HEK293 (cell line): ENCODE measurements at regions not wholly inside any gene's neighbourhood (a gene's known extent, or its start where the extent isn't known, plus 50 kb on each side); places are given as distances from the start of the nearest gene placed in this dataset.

Source experiments
- CTCF ChIA-PET: fragments of 350-600 bp; formaldehyde crosslinking; extraction: SDS; loops from one replicate; lab custom pipeline; 2021; ENCODE audit warnings: antibody characterized with exemption; lab: Yijun Ruan, JAX
- POLR2A ChIA-PET: fragments of 300-600 bp; formaldehyde crosslinking; extraction: SDS; loops from one replicate; lab custom pipeline; 2020; ENCODE audit warnings: antibody characterized with exemption, inconsistent platforms; lab: Yijun Ruan, JAX
- H3K27ac ChIP-seq: fragments of 200-500 bp; sonication (Bioruptor generic); 2 replicates; pipeline ENCODE4 v1.5.1; 2014; ENCODE audit warnings: low read depth, low read length, control low read depth, inconsistent platforms; ENCODE audit errors: extremely low read depth
- H3K36me3 ChIP-seq, 2 experiments: fragments of 200-500 bp in 1 of 2; sonication (Bioruptor generic) in 1 of 2; 1 replicate in 1 of 2; 2 replicates in 1 of 2; pipeline ENCODE4 v1.5.1; 2014 to 2017; ENCODE audit warnings: inconsistent platforms in 2 of 2, low read length in 2 of 2; ENCODE audit not compliant: control insufficient read depth in 2 of 2, insufficient read depth in 1 of 2
- H3K4me1 ChIP-seq: fragments of 200-500 bp; sonication (Bioruptor generic); 2 replicates; pipeline ENCODE4 v1.5.1; 2014; ENCODE audit warnings: mild to moderate bottlenecking, low read length, inconsistent platforms; ENCODE audit not compliant: control insufficient read depth, insufficient read depth
- H3K4me3 ChIP-seq: 2 replicates; pipeline ENCODE4 v1.5.1; 2011; ENCODE audit warnings: low read depth, mild to moderate bottlenecking, control low read depth, low read length, moderate library complexity
- H3K9me3 ChIP-seq: fragments of 200-500 bp; sonication (Bioruptor generic); 2 replicates; pipeline ENCODE4 v1.5.1; 2014; ENCODE audit warnings: low read depth, low read length, inconsistent platforms; ENCODE audit not compliant: control insufficient read depth, insufficient read depth
- GLIS1 ChIP-seq: fragments of 450-650 bp; formaldehyde crosslinking; IDR thresholded peaks from 2 replicates; pipeline ENCODE4 v1.5.1; 2016; ENCODE audit warnings: missing biosample characterization, missing genetic modification characterization
- GLIS2 ChIP-seq: fragments of 450-650 bp; formaldehyde crosslinking; IDR thresholded peaks from 2 replicates; pipeline ENCODE4 v1.5.1; 2016; ENCODE audit warnings: missing biosample characterization, missing genetic modification characterization
- HOXA7 ChIP-seq: sonication (generic); formaldehyde crosslinking; IDR thresholded peaks from 2 replicates; pipeline ENCODE4 v1.8.1; 2022; ENCODE audit warnings: missing genetic modification reagents, borderline replicate concordance
- OSR2 ChIP-seq: fragments of 450-650 bp; formaldehyde crosslinking; IDR thresholded peaks from 2 replicates; pipeline ENCODE4 v1.5.1; 2016; ENCODE audit warnings: missing biosample characterization, missing genetic modification characterization
- SP2 ChIP-seq: fragments of 450-650 bp; formaldehyde crosslinking; IDR thresholded peaks from 2 replicates; pipeline ENCODE4 v1.5.1; 2016; ENCODE audit warnings: missing biosample characterization, missing genetic modification characterization
- SP7 ChIP-seq: fragments of 450-650 bp; formaldehyde crosslinking; IDR thresholded peaks from 2 replicates; pipeline ENCODE4 v1.5.1; 2016; ENCODE audit warnings: missing biosample characterization, missing genetic modification characterization
- TCF7L2 ChIP-seq: IDR thresholded peaks from 2 replicates; pipeline ENCODE4 v1.6.1; 2011; ENCODE audit warnings: low read depth, mild to moderate bottlenecking, inconsistent platforms, low read length, moderate library complexity, borderline replicate concordance
- WT1 ChIP-seq: fragments of 450-650 bp; formaldehyde crosslinking; IDR thresholded peaks from 2 replicates; pipeline ENCODE4 v1.5.1; 2016; ENCODE audit warnings: missing biosample characterization, missing genetic modification characterization
- ZBTB17 ChIP-seq: fragments of 450-650 bp; formaldehyde crosslinking; IDR thresholded peaks from 2 replicates; pipeline ENCODE4 v1.5.1; 2016; ENCODE audit warnings: missing biosample characterization, missing genetic modification characterization
- ZBTB8A ChIP-seq: fragments of 450-650 bp; formaldehyde crosslinking; IDR thresholded peaks from 2 replicates; pipeline ENCODE4 v1.5.1; 2016; ENCODE audit warnings: missing biosample characterization, missing genetic modification characterization
- ZNF16 ChIP-seq: fragments of 450-650 bp; formaldehyde crosslinking; IDR thresholded peaks from 2 replicates; pipeline ENCODE4 v1.5.1; 2016; ENCODE audit warnings: low read depth, missing biosample characterization, missing genetic modification characterization
- ZNF202 ChIP-seq: fragments of 450-650 bp; formaldehyde crosslinking; IDR thresholded peaks from 2 replicates; pipeline ENCODE4 v1.5.1; 2016; ENCODE audit warnings: missing biosample characterization, missing genetic modification characterization, borderline replicate concordance
- ZNF248 ChIP-seq: fragments of 450-650 bp; formaldehyde crosslinking; IDR thresholded peaks from 2 replicates; pipeline ENCODE4 v1.5.1; 2017; ENCODE audit warnings: missing biosample characterization, missing genetic modification characterization
- ZNF37A ChIP-seq: fragments of 450-650 bp; IDR thresholded peaks from 2 replicates; pipeline ENCODE4 v1.5.1; 2018; ENCODE audit warnings: missing biosample characterization, missing genetic modification characterization
- ZNF510 ChIP-seq: fragments of 450-650 bp; formaldehyde crosslinking; IDR thresholded peaks from 2 replicates; pipeline ENCODE4 v1.5.1; 2018; ENCODE audit warnings: mild to moderate bottlenecking, missing genetic modification characterization, missing biosample characterization; ENCODE audit not compliant: insufficient replicate concordance
- ZNF548 ChIP-seq: fragments of 450-650 bp; formaldehyde crosslinking; IDR thresholded peaks from 2 replicates; pipeline ENCODE4 v1.5.1; 2016; ENCODE audit warnings: missing biosample characterization, missing genetic modification characterization
- ZNF639 ChIP-seq: fragments of 450-650 bp; formaldehyde crosslinking; IDR thresholded peaks from 2 replicates; pipeline ENCODE4 v1.5.1; 2016; ENCODE audit warnings: missing biosample characterization, missing genetic modification characterization
- ZNF76 ChIP-seq: fragments of 450-650 bp; formaldehyde crosslinking; IDR thresholded peaks from 2 replicates; pipeline ENCODE4; 2016; ENCODE audit warnings: low read depth, missing biosample characterization, missing genetic modification characterization, borderline replicate concordance
- TF ChIP-seq, protein P1 (sequence below): fragments of 450-650 bp; formaldehyde crosslinking; IDR thresholded peaks from 2 replicates; pipeline ENCODE4 v1.5.1; 2016; ENCODE audit warnings: missing biosample characterization, missing genetic modification characterization
- TF ChIP-seq, protein P2 (sequence below): fragments of 450-650 bp; formaldehyde crosslinking; IDR thresholded peaks from 2 replicates; pipeline ENCODE4 v1.5.1; 2016; ENCODE audit warnings: missing biosample characterization, missing genetic modification characterization
- TF ChIP-seq, protein P3 (sequence below): fragments of 450-650 bp; formaldehyde crosslinking; optimal IDR thresholded peaks from 2 replicates; pipeline ENCODE3; 2016; ENCODE audit warnings: missing biosample characterization, mild to moderate bottlenecking, missing genetic modification characterization
- TF ChIP-seq, protein P4 (sequence below): fragments of 450-650 bp; formaldehyde crosslinking; IDR thresholded peaks from 2 replicates; pipeline ENCODE4 v1.5.1; 2016; ENCODE audit warnings: missing biosample characterization, missing genetic modification characterization, low read depth

DNA sequence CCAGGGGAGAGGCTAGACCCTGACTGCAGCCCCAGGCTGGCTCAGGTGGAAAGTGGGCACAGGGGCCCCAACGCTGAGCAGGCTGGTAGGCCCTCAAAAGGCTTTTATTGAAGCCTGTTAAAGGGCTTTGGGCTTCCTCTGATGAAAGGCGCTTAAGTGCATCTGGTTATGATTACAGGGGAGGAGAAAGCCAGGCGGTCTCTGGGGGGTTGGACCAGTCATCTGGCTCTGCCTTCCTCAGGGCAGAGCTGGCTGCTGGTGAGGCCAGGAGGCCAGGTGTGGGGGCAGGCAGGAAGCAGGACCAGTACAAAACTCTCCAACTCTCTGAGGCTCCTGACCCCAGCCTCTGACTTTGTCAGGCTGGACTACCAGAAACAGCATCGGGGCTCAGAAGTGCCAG lies 68.8 kb upstream of the BCOR start:
- TF ChIP-seq, protein P1, sequence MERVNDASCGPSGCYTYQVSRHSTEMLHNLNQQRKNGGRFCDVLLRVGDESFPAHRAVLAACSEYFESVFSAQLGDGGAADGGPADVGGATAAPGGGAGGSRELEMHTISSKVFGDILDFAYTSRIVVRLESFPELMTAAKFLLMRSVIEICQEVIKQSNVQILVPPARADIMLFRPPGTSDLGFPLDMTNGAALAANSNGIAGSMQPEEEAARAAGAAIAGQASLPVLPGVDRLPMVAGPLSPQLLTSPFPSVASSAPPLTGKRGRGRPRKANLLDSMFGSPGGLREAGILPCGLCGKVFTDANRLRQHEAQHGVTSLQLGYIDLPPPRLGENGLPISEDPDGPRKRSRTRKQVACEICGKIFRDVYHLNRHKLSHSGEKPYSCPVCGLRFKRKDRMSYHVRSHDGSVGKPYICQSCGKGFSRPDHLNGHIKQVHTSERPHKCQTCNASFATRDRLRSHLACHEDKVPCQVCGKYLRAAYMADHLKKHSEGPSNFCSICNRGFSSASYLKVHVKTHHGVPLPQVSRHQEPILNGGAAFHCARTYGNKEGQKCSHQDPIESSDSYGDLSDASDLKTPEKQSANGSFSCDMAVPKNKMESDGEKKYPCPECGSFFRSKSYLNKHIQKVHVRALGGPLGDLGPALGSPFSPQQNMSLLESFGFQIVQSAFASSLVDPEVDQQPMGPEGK (tag by site-specific recombination) = 0 out of 2 replicates have a peak, but pooled peaks have one; percentile 27
- peak; percentile 58 for TF ChIP-seq GLIS2 (tag by site-specific recombination)
- TF ChIP-seq HOXA7 (CRISPR knock-in tag) = no peak
- TF ChIP-seq WT1 (tag by site-specific recombination) = peak; percentile 62; the same call in 1 of the 2 replicates
- peak; percentile 36; the same call in 1 of the 2 replicates for TF ChIP-seq SP7 (tag by site-specific recombination)
- TF ChIP-seq, protein P2, sequence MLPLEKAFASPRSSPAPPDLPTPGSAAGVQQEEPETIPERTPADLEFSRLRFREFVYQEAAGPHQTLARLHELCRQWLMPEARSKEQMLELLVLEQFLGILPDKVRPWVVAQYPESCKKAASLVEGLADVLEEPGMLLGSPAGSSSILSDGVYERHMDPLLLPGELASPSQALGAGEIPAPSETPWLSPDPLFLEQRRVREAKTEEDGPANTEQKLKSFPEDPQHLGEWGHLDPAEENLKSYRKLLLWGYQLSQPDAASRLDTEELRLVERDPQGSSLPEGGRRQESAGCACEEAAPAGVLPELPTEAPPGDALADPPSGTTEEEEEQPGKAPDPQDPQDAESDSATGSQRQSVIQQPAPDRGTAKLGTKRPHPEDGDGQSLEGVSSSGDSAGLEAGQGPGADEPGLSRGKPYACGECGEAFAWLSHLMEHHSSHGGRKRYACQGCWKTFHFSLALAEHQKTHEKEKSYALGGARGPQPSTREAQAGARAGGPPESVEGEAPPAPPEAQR (tag by site-specific recombination) = no peak
- peak; percentile 21; the same call in 1 of the 2 replicates for TF ChIP-seq SP2 (tag by site-specific recombination)
- 0 out of 2 replicates have a peak, but pooled peaks have one; percentile 20 for TF ChIP-seq ZBTB17
- 0 out of 2 replicates have a peak, but pooled peaks have one; percentile 51 for TF ChIP-seq OSR2 (tag by site-specific recombination)
- TF ChIP-seq ZNF202 (tag by site-specific recombination) = no peak
- TF ChIP-seq GLIS1 (tag by site-specific recombination) = peak; percentile 72
- TF ChIP-seq ZBTB8A (tag by site-specific recombination) = peak; percentile 97
- TF ChIP-seq ZNF639 (tag by site-specific recombination) = no peak
- no peak for TF ChIP-seq ZNF16 (tag by site-specific recombination)
- no peak for TF ChIP-seq ZNF37A (tag by site-specific recombination)
- TF ChIP-seq, protein P3, sequence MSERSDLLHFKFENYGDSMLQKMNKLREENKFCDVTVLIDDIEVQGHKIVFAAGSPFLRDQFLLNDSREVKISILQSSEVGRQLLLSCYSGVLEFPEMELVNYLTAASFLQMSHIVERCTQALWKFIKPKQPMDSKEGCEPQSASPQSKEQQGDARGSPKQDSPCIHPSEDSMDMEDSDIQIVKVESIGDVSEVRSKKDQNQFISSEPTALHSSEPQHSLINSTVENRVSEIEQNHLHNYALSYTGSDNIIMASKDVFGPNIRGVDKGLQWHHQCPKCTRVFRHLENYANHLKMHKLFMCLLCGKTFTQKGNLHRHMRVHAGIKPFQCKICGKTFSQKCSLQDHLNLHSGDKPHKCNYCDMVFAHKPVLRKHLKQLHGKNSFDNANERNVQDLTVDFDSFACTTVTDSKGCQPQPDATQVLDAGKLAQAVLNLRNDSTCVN (tag by site-specific recombination) = no peak
- peak; percentile 76 for TF ChIP-seq TCF7L2
- no peak for TF ChIP-seq ZNF548 (tag by site-specific recombination)
- TF ChIP-seq ZNF510 = no peak
- TF ChIP-seq ZNF76 = no peak
- TF ChIP-seq, protein P4, sequence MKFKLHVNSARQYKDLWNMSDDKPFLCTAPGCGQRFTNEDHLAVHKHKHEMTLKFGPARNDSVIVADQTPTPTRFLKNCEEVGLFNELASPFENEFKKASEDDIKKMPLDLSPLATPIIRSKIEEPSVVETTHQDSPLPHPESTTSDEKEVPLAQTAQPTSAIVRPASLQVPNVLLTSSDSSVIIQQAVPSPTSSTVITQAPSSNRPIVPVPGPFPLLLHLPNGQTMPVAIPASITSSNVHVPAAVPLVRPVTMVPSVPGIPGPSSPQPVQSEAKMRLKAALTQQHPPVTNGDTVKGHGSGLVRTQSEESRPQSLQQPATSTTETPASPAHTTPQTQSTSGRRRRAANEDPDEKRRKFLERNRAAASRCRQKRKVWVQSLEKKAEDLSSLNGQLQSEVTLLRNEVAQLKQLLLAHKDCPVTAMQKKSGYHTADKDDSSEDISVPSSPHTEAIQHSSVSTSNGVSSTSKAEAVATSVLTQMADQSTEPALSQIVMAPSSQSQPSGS (tag by site-specific recombination) = no peak
- no peak for TF ChIP-seq ZNF248 (tag by site-specific recombination)
- Histone ChIP-seq H3K9me3 (no peaks in the 10 kb centered on the region), H3K36me3 (no peaks in the 10 kb centered on the region), H3K27ac (peak overlapping the region; percentile 52; the same call in 1 of the 2 replicates), H3K4me1 (peaks cover 10% of the 10 kb centered on the region), H3K4me3 (no peak overlapping the region)
- ChIA-PET POLR2A (no interaction called here), CTCF (interaction anchor here (0.6 kb wide), 1 partner anchor 382 kb away, joined by 3 read pairs; no protein-coding TSS in a partner anchor)
